ENCODE measurements at regions not wholly inside any gene's neighbourhood (a gene's known extent, or its start where the extent isn't known, plus 50 kb on each side); places are given as distances from the start of the nearest gene placed in this dataset.
A peak's percentile ranks its signal among the peaks of the same experiment; 100 is the strongest.

GRCh38 chr3:132800958-132801357 lies 78.7 kb upstream of the NPHP3 start:
- DNase-seq (ENCODE audit: low read depth in 2 of 2), result peak in 1 of 2 donors; percentile 8
- TF ChIP-seq, protein P1, sequence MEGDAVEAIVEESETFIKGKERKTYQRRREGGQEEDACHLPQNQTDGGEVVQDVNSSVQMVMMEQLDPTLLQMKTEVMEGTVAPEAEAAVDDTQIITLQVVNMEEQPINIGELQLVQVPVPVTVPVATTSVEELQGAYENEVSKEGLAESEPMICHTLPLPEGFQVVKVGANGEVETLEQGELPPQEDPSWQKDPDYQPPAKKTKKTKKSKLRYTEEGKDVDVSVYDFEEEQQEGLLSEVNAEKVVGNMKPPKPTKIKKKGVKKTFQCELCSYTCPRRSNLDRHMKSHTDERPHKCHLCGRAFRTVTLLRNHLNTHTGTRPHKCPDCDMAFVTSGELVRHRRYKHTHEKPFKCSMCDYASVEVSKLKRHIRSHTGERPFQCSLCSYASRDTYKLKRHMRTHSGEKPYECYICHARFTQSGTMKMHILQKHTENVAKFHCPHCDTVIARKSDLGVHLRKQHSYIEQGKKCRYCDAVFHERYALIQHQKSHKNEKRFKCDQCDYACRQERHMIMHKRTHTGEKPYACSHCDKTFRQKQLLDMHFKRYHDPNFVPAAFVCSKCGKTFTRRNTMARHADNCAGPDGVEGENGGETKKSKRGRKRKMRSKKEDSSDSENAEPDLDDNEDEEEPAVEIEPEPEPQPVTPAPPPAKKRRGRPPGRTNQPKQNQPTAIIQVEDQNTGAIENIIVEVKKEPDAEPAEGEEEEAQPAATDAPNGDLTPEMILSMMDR (IDR thresholded peaks at IDR 0.05; ENCODE audit: low read depth, low read length), result no peak
- no peak overlapping the region for H3K4me3 ChIP-seq (replicated peaks in 1 of 2; ENCODE audit: low read depth in 2 of 2, low read length in 2 of 2)

DNA sequence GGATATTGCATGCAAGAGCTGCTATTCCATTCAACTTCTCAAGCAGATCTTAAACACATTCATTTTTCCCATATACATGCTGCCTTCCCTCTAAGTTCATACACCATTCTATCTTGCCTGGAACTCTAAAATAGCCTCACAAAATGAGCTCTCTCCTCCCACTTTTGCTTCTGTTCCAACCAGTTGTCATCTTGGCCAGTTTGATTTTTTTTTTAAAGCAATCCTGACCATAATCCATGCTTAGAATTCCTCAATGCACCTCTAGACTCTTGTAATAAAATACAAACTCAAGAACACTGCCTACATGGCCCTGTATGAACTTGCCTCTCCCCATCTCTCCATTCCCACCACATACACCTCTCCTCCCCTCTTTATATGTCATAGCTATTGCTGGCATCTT lies 68.6 kb upstream of the NPHP3 start:
- DNase-seq (ENCODE audit: low read depth in 2 of 2), result no peak
- TF ChIP-seq, protein P1 (IDR thresholded peaks at IDR 0.05; ENCODE audit: low read depth, low read length), result no peak
- H3K4me3 ChIP-seq (replicated peaks in 1 of 2; ENCODE audit: low read depth in 2 of 2, low read length in 2 of 2), result no peak overlapping the region

DNA sequence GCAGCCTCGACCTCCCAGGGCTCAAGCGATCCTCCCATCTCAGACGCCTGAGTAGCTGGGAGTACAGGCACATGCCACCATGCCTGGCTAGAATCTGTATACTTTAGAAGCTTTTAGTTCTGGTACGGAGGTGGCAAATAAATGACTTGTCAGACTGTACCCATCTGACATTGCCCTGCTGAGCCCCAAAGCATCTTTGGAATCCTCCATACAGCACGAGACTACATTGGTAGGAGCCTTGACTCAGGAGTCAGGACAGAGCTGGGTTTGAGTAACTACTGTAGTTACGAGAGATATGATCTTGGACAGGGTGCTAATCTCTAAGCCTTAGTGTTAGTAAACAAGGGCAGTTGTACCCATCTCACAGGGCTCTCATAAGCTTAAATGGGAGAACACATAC lies 67.8 kb upstream of the NPHP3 start:
- no peak overlapping the region for H3K4me3 ChIP-seq (replicated peaks in 1 of 2; ENCODE audit: low read depth in 2 of 2, low read length in 2 of 2)
- no peak for DNase-seq (ENCODE audit: low read depth in 2 of 2)
- TF ChIP-seq, protein P1 (IDR thresholded peaks at IDR 0.05; ENCODE audit: low read depth, low read length), result no peak

GRCh38 chr3:132788301-132788671 lies 66.1 kb upstream of the NPHP3 start:
- TF ChIP-seq, protein P1 (IDR thresholded peaks at IDR 0.05; ENCODE audit: low read depth, low read length), result no peak
- no peak overlapping the region for H3K4me3 ChIP-seq (replicated peaks in 1 of 2; ENCODE audit: low read depth in 2 of 2, low read length in 2 of 2)
- peak; percentile 83 to 88 for DNase-seq (ENCODE audit: low read depth in 2 of 2)

- H3K4me3 ChIP-seq (replicated peaks in 1 of 2; ENCODE audit: low read depth in 2 of 2, low read length in 2 of 2), result no peak overlapping the region
- TF ChIP-seq, protein P1 (IDR thresholded peaks at IDR 0.05; ENCODE audit: low read depth, low read length), result no peak
- DNase-seq (ENCODE audit: low read depth in 2 of 2), result peak; percentile 53 to 58
These were observed 65.5 kb upstream of the NPHP3 start for GRCh38 chr3:132787616-132788300.

- TF ChIP-seq, protein P1 (IDR thresholded peaks at IDR 0.05; ENCODE audit: low read depth, low read length), result no peak
- no peak for DNase-seq (ENCODE audit: low read depth in 2 of 2)
These were observed 64.7 kb upstream of the NPHP3 start for GRCh38 chr3:132786890-132787289.

DNA sequence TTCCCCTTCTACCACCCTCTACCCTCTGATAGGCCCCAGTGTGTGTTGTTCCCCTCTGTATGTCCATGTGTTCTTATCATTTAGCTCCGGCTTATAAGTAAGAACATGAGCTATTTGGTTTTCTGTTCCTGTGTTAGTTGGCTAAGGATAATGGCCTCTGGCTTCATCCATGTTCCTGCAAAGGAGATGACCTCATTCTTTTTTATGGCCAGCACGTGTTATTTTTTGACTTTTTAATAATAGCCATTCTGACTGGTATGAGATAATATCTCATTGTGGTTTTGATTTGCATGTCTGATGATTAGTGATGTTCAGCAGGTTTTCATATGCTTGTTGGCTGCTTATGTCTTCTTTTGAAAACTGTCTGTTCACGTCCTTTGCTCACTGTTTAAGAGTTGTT lies 63.1 kb upstream of the NPHP3 start:
- TF ChIP-seq, protein P1 (IDR thresholded peaks at IDR 0.05; ENCODE audit: low read depth, low read length), result no peak
- no peak overlapping the region for H3K4me3 ChIP-seq (replicated peaks in 1 of 2; ENCODE audit: low read depth in 2 of 2, low read length in 2 of 2)
- no peak for DNase-seq (ENCODE audit: low read depth in 2 of 2)

More at GRCh38 chr3:132786890-132787289, 64.7 kb upstream of the NPHP3 start:
- no peak overlapping the region for H3K4me3 ChIP-seq (replicated peaks in 1 of 2; ENCODE audit: low read depth in 2 of 2, low read length in 2 of 2)
